K562 (cell line): ENCODE measurements at regions not wholly inside any gene's neighbourhood (a gene's known extent, or its start where the extent isn't known, plus 50 kb on each side); places are given as distances from the start of the nearest gene placed in this dataset.

Source experiments
- ATAC-seq: fragments of 200-7000 bp; cut with Tn5 transposase; 3 replicates; pipeline ENCODE4 v1.9.1; 2020; ENCODE audit warnings: moderate library complexity
- BruUV-seq: library from RNA; stranded (reverse); fragments of 400-500 nt; replicated peaks from 2 replicates; lab custom pipeline; 2021; lab: Mats Ljungman, UMichigan
- CTCF ChIA-PET: fragments of 300-600 bp; formaldehyde crosslinking; extraction: SDS; loops from one replicate; lab custom pipeline; 2021; ENCODE audit warnings: low intra/inter-chr PET ratio; lab: Yijun Ruan, JAX
- POLR2A ChIA-PET: fragments of 300-600, 350-650 bp; sonication (Branson Sonifier 250); formaldehyde crosslinking; extraction: SDS; loops from one replicate; lab custom pipeline; 2021; ENCODE audit warnings: antibody characterized with exemption, inconsistent platforms; lab: Yijun Ruan, JAX
- DNase-seq, 4 experiments: peaks; one replicate each; pipeline versions ENCODE4 v3.0.0 to v3.0.0-alpha.2; 2011 to 2018; ENCODE audit warnings: low spot score in 3 of 4, mixed read lengths in 3 of 4; ENCODE audit errors: extremely low read depth in 1 of 4
- FAIRE-seq: peaks from 2 replicates; lab custom pipeline; 2011; peaks lifted over from hg19 to GRCh38; lab: Jason Lieb, UNC
- H2AFZ ChIP-seq: 2 replicates; pipeline ENCODE4 v1.6.0; 2011; ENCODE audit warnings: low read depth, low read length, control low read depth, inconsistent platforms
- H3K27ac ChIP-seq: fragments of 200-600 bp; 3 replicates; pipeline ENCODE4 v1.8.0; 2011; ENCODE audit warnings: low read depth, mild to moderate bottlenecking, control low read depth, inconsistent platforms, low read length, moderate library complexity, mixed read lengths; ENCODE audit errors: extremely low read depth
- H3K27me3 ChIP-seq, 2 experiments: fragments of 300-600 bp in 1 of 2; 2 replicates in 1 of 2; 3 replicates in 1 of 2; pipeline versions ENCODE4 v1.6.0 to v1.8.0; 2011; ENCODE audit warnings: inconsistent platforms in 2 of 2, low read length in 2 of 2, mild to moderate bottlenecking in 1 of 2, mixed read lengths in 1 of 2, moderate library complexity in 1 of 2; ENCODE audit not compliant: control insufficient read depth in 2 of 2, insufficient read depth in 2 of 2
- H3K36me3 ChIP-seq: fragments of 300-600 bp; 3 replicates; pipeline ENCODE4 v1.8.0; 2011; ENCODE audit warnings: mild to moderate bottlenecking, low read length, inconsistent platforms; ENCODE audit not compliant: control insufficient read depth, insufficient read depth
- H3K4me1 ChIP-seq, 2 experiments: fragments of 200-600 bp in 1 of 2; replicated peaks in 1 of 2; 2 replicates in 1 of 2; 3 replicates in 1 of 2; pipeline versions ENCODE4 v1.5.1 to v1.8.0; 2011; ENCODE audit warnings: inconsistent platforms in 2 of 2, low read length in 2 of 2, mild to moderate bottlenecking in 1 of 2, mixed read lengths in 1 of 2, moderate library complexity in 1 of 2; ENCODE audit not compliant: control insufficient read depth in 2 of 2, insufficient read depth in 2 of 2
- H3K4me2 ChIP-seq: 2 replicates; pipeline ENCODE4 v1.6.1; 2011; ENCODE audit warnings: low read length, control low read depth, inconsistent platforms, mixed read lengths; ENCODE audit not compliant: insufficient read depth
- H3K4me3 ChIP-seq: fragments of 200-600 bp; sonication (generic), shearing (Covaris generic); 2 replicates; pipeline ENCODE4 v1.5.1; 2016; ENCODE audit warnings: control low read depth, inconsistent platforms
- H3K79me2 ChIP-seq: fragments of 200-600 bp; 3 replicates; pipeline ENCODE4 v1.8.0; 2011; ENCODE audit warnings: low read length, inconsistent platforms; ENCODE audit not compliant: control insufficient read depth, insufficient read depth
- H3K9ac ChIP-seq, 2 experiments: 2 replicates each; pipeline versions ENCODE4 v1.6.0 to v1.6.1; 2011; ENCODE audit warnings: low read depth in 2 of 2, low read length in 2 of 2, control low read depth in 1 of 2, inconsistent platforms in 1 of 2, mild to moderate bottlenecking in 1 of 2, mixed read lengths in 1 of 2; ENCODE audit not compliant: insufficient read depth in 1 of 2
- H3K9me1 ChIP-seq: one replicate; pipeline ENCODE4 v1.6.0; 2011; ENCODE audit warnings: inconsistent platforms, mild to moderate bottlenecking, low read length, moderate library complexity; ENCODE audit not compliant: control insufficient read depth, insufficient read depth
- H3K9me3 ChIP-seq: replicated peaks from 2 replicates; pipeline ENCODE4 v1.5.1; 2011; ENCODE audit warnings: low read depth, low read length, inconsistent platforms; ENCODE audit not compliant: control insufficient read depth, insufficient read depth
- H4K20me1 ChIP-seq: replicated peaks from 2 replicates; pipeline ENCODE4 v1.6.1; 2011; ENCODE audit warnings: low read length, inconsistent platforms, mixed read lengths; ENCODE audit not compliant: control insufficient read depth, insufficient read depth
- ATF3 ChIP-seq, 2 experiments: fragments of 450-650 bp in 1 of 2; sonication (generic) in 1 of 2; formaldehyde crosslinking in 1 of 2; IDR thresholded peaks in 1 of 2; conservative IDR thresholded peaks in 1 of 2; 2 replicates each; pipeline versions ENCODE4 v1.6.1 to v1.8.1; 2016 to 2023; ENCODE audit warnings: mild to moderate bottlenecking in 2 of 2, moderate library complexity in 2 of 2, inconsistent platforms in 1 of 2, missing genetic modification reagents in 1 of 2
- CEBPB ChIP-seq: fragments of 450-650 bp; IDR thresholded peaks from 2 replicates; pipeline ENCODE4 v1.6.1; 2016; ENCODE audit warnings: missing genetic modification characterization, missing compliant biosample characterization
- CEBPG ChIP-seq, 3 experiments: fragments of 200-800 bp in 1 of 3; sonication (Bioruptor generic) in 1 of 3; sonication (generic) in 1 of 3; formaldehyde crosslinking in 1 of 3; IDR thresholded peaks in 2 of 3; conservative IDR thresholded peaks in 1 of 3; 2 replicates each; pipeline versions ENCODE4 v1.6.1 to v1.8.0; 2016 to 2022; ENCODE audit warnings: missing compliant biosample characterization in 2 of 3, missing genetic modification characterization in 2 of 3, mild to moderate bottlenecking in 1 of 3, missing genetic modification reagents in 1 of 3
- CTCF ChIP-seq, 3 experiments: IDR thresholded peaks in 2 of 3; conservative IDR thresholded peaks in 1 of 3; 2 replicates each; pipeline ENCODE4 v1.5.1; 2011 to 2012; ENCODE audit warnings: low read length in 3 of 3, mild to moderate bottlenecking in 3 of 3, control low read depth in 2 of 3, improper control_type of control experiment in 1 of 3, inconsistent platforms in 1 of 3, low read depth in 1 of 3, mixed read lengths in 1 of 3, moderate library complexity in 1 of 3; ENCODE audit not compliant: insufficient read depth in 2 of 3
- DEAF1 ChIP-seq: fragments of 450-650 bp; formaldehyde crosslinking; IDR thresholded peaks from 2 replicates; pipeline ENCODE4 v1.4.0; 2020; ENCODE audit warnings: mild to moderate bottlenecking, moderate library complexity
- DIDO1 ChIP-seq: fragments of 450-650 bp; IDR thresholded peaks from 2 replicates; pipeline ENCODE4 v1.6.1; 2016; ENCODE audit warnings: low read depth, missing biosample characterization, missing genetic modification characterization
- HDAC6 ChIP-seq: IDR thresholded peaks from 2 replicates; pipeline ENCODE4 v1.6.1; 2012; ENCODE audit warnings: low read depth, mild to moderate bottlenecking, control low read depth, inconsistent platforms, low read length, moderate library complexity
- MAZ ChIP-seq, 2 experiments: fragments of 450-650 bp in 1 of 2; sonication (generic) in 1 of 2; formaldehyde crosslinking; IDR thresholded peaks in 1 of 2; conservative IDR thresholded peaks in 1 of 2; 2 replicates each; pipeline versions ENCODE4 v1.4.0 to v1.5.0; 2020; ENCODE audit warnings: mild to moderate bottlenecking in 1 of 2, missing genetic modification reagents in 1 of 2
- POLR2AphosphoS5 ChIP-seq: IDR thresholded peaks from 2 replicates; pipeline ENCODE4 v1.6.1; 2011; ENCODE audit warnings: mild to moderate bottlenecking, low read depth, low read length, moderate library complexity; ENCODE audit not compliant: control insufficient read depth, insufficient read depth
- PPARD ChIP-seq: fragments of 250-450 bp; sonication (Bioruptor Pico); IDR thresholded peaks from 2 replicates; pipeline ENCODE4 v1.8.0; 2022; ENCODE audit warnings: inconsistent platforms, mild to moderate bottlenecking, moderate library complexity
- RBM25 ChIP-seq: fragments of 200-400 bp; formaldehyde crosslinking; IDR thresholded peaks from 2 replicates; pipeline ENCODE4 v1.6.1; 2018; ENCODE audit warnings: low read length, low read depth, moderate library complexity; ENCODE audit not compliant: severe bottlenecking
- RFX1 ChIP-seq: fragments of 450-650 bp; IDR thresholded peaks from 2 replicates; pipeline ENCODE4 v1.6.1; 2016; ENCODE audit warnings: mild to moderate bottlenecking, moderate library complexity
- TEAD4 ChIP-seq, 2 experiments: sonication (generic) in 1 of 2; formaldehyde crosslinking in 1 of 2; IDR thresholded peaks; 2 replicates each; pipeline versions ENCODE4 v1.6.1 to v1.8.0; 2012 to 2022; ENCODE audit warnings: borderline replicate concordance in 1 of 2, inconsistent platforms in 1 of 2, low read length in 1 of 2, mild to moderate bottlenecking in 1 of 2, missing genetic modification reagents in 1 of 2
- ZNF511 ChIP-seq: sonication (generic); formaldehyde crosslinking; IDR thresholded peaks from 2 replicates; pipeline ENCODE4 v1.8.0; 2022; ENCODE audit warnings: mild to moderate bottlenecking, missing genetic modification reagents
- WGBS: fragments of 100-300 bp; shearing (Covaris generic); methylation state at CpG from one replicate; pipeline ENCODE4 v1.1.6; 2016; ENCODE audit warnings: low coverage, mixed read lengths; ENCODE audit not compliant: insufficient coverage; ENCODE audit errors: missing lambda C conversion rate; 5-methylcytosine and 5-hydroxymethylcytosine counted together
- in situ Hi-C: fragments of 300-500 bp; cut with MboI; formaldehyde crosslinking; loops from 4 replicates; pipeline ENCODE4 v1.15.0; 2018; ENCODE audit warnings: inconsistent platforms, mixed read lengths
- intact Hi-C: fragments of 100-400 bp; cut with micrococcal nuclease; formaldehyde crosslinking; loops from 2 replicates; pipeline ENCODE4 v1.14.2; 2022

- TF ChIP-seq CEBPB (tag) (peak; percentile 78), ATF3 (IDR thresholded peaks at IDR 0.05) (peak; percentile 65), ATF3 (CRISPR knock-in tag; conservative IDR thresholded peaks at IDR 0.05) (no peak), TEAD4 (IDR thresholded peaks at IDR 0.05; ENCODE audit: low read length) (no peak), TEAD4 (CRISPR knock-in tag; IDR thresholded peaks at IDR 0.05; ENCODE audit: borderline replicate concordance) (no peak), HDAC6 (no peak), RBM25 (no peak), RFX1 (no peak), CEBPG (CRISPR knock-in tag; IDR thresholded peaks at IDR 0.05) (no peak), CEBPG (tag; conservative IDR thresholded peaks at IDR 0.05 in 1 of 2, IDR thresholded peaks at IDR 0.05 in 1 of 2) (peak; percentile 83 to 96), PPARD (no peak), POLR2AphosphoS5 (no peak), DIDO1 (tag) (no peak)
Observed at GRCh38 chr10:84007482-84007881, 131.8 kb upstream of the GHITM start (continued).

GRCh38 chr10:84008878-84009277, 130.4 kb upstream of the GHITM start:
- H3K27ac ChIP-seq, result no peak overlapping the region
- H3K36me3 ChIP-seq, result no peaks in the 10 kb centered on the region
- no peaks in the 10 kb centered on the region for H3K4me1 ChIP-seq
- H3K79me2 ChIP-seq, result no peaks in the 10 kb centered on the region
- ChIA-PET CTCF (no interaction called here), POLR2A (no interaction called here)
- in situ Hi-C loops (no loop called here), intact Hi-C loops (no loop called here)
- ATAC-seq (peak; percentile 96), FAIRE-seq (no peak), DNase-seq (peak; percentile 72 to 87 (median 80))
- BruUV-seq, result no TSS peak
- no peaks in the 10 kb centered on the region for H3K27me3 ChIP-seq
- no peaks in the 10 kb centered on the region for H3K9me3 ChIP-seq
- no peaks in the 10 kb centered on the region for H4K20me1 ChIP-seq
- 0% methylated on average over 3 of the region's 3 CpGs for WGBS
- no peak overlapping the region for H3K4me3 ChIP-seq
- no peaks in the 10 kb centered on the region for H3K9me1 ChIP-seq
- no peak overlapping the region for H2AFZ ChIP-seq
- no peak overlapping the region for H3K9ac ChIP-seq
- no peak overlapping the region for H3K4me2 ChIP-seq
- TF ChIP-seq ZNF511 (CRISPR knock-in tag), result no peak
- peak in 1 of 2 experiments; percentile 47; a peak in 1 of 4 replicates for TF ChIP-seq MAZ (CRISPR knock-in tag; conservative IDR thresholded peaks at IDR 0.05 in 1 of 2, IDR thresholded peaks at IDR 0.05 in 1 of 2)
- TF ChIP-seq CTCF (IDR thresholded peaks at IDR 0.05 in 2 of 3, conservative IDR thresholded peaks at IDR 0.05 in 1 of 3; ENCODE audit: insufficient read depth in 2 of 3, low read depth in 1 of 3, low read length in 3 of 3), result peak; percentile 70 to 95 (median 85)
- peak; percentile 46; the same call in 1 of the 2 replicates for TF ChIP-seq DEAF1 (CRISPR knock-in tag)
